ENCODE measurements at regions not wholly inside any gene's neighbourhood (a gene's known extent, or its start where the extent isn't known, plus 50 kb on each side); places are given as distances from the start of the nearest gene placed in this dataset.

GRCh38 chr13:67763384-67763783 is 533.2 kb upstream of the PCDH9 start:
- no peak for TF ChIP-seq EZH2 (IDR thresholded peaks at IDR 0.05)
- TF ChIP-seq, protein P1, sequence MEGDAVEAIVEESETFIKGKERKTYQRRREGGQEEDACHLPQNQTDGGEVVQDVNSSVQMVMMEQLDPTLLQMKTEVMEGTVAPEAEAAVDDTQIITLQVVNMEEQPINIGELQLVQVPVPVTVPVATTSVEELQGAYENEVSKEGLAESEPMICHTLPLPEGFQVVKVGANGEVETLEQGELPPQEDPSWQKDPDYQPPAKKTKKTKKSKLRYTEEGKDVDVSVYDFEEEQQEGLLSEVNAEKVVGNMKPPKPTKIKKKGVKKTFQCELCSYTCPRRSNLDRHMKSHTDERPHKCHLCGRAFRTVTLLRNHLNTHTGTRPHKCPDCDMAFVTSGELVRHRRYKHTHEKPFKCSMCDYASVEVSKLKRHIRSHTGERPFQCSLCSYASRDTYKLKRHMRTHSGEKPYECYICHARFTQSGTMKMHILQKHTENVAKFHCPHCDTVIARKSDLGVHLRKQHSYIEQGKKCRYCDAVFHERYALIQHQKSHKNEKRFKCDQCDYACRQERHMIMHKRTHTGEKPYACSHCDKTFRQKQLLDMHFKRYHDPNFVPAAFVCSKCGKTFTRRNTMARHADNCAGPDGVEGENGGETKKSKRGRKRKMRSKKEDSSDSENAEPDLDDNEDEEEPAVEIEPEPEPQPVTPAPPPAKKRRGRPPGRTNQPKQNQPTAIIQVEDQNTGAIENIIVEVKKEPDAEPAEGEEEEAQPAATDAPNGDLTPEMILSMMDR (IDR thresholded peaks at IDR 0.05), result no peak

Data from neural progenitor cell (in vitro differentiated cells).